Thyroid gland (tissue), 4 donors: ENCODE measurements at regions not wholly inside any gene's neighbourhood (a gene's known extent, or its start where the extent isn't known, plus 50 kb on each side); places are given as distances from the start of the nearest gene placed in this dataset.

Source experiments
- DNase-seq, 2 donors: peaks; one replicate each; pipeline ENCODE4 v3.0.0-alpha.2; 2019
- H3K27ac ChIP-seq, 3 donors: fragments of 200-600 bp; sonication (generic); 1 replicate in 2 of 3; 2 replicates in 1 of 3; pipeline ENCODE4 v1.5.1; 2016 to 2019; ENCODE audit warnings: mild to moderate bottlenecking in 1 of 3, moderate library complexity in 1 of 3
- H3K27me3 ChIP-seq: fragments of 200-600 bp; sonication (generic); one replicate; pipeline ENCODE4 v1.5.1; 2019
- H3K36me3 ChIP-seq, 2 donors: fragments of 200-600 bp; sonication (generic); one replicate each; pipeline ENCODE4 v1.5.1; 2016 to 2019
- H3K4me1 ChIP-seq, 2 donors: fragments of 200-600 bp; sonication (generic); one replicate each; pipeline ENCODE4 v1.5.1; 2017 to 2019
- H3K4me3 ChIP-seq, 3 donors: fragments of 200-600 bp; sonication (generic); replicated peaks in 1 of 3; 1 replicate in 2 of 3; 2 replicates in 1 of 3; pipeline ENCODE4 v1.5.1; 2016; ENCODE audit warnings: mild to moderate bottlenecking in 1 of 3
- H3K9me3 ChIP-seq: fragments of 200-600 bp; sonication (generic); one replicate; pipeline ENCODE4 v1.5.1; 2017
- POLR2A ChIP-seq, 2 donors: fragments of 450-650 bp; IDR thresholded peaks; one replicate each; pipeline ENCODE4 v1.6.1; 2017; ENCODE audit warnings: antibody characterized with exemption in 2 of 2, mild to moderate bottlenecking in 2 of 2, moderate library complexity in 1 of 2
- WGBS, 2 donors: methylation state at CpG; one replicate each; pipeline ENCODE4 v1.1.5; 2017; 5-methylcytosine and 5-hydroxymethylcytosine counted together
- intact Hi-C: fragments of 100-400 bp; cut with DNase I; formaldehyde crosslinking; loops from one replicate; pipeline ENCODE4 v1.15.1; 2023
- TF ChIP-seq, protein P1 (sequence below), 6 experiments: fragments of 200-600 bp in 3 of 6; fragments of 450-650 bp in 3 of 6; sonication (generic) in 3 of 6; IDR thresholded peaks; one replicate each; pipeline ENCODE4 v1.5.1; 2016 to 2019; ENCODE audit warnings: antibody characterized with exemption in 6 of 6, mild to moderate bottlenecking in 2 of 6, inconsistent platforms in 1 of 6, moderate library complexity in 1 of 6

- TF ChIP-seq POLR2A (IDR thresholded peaks at IDR 0.05) = no peak
- TF ChIP-seq, protein P1, sequence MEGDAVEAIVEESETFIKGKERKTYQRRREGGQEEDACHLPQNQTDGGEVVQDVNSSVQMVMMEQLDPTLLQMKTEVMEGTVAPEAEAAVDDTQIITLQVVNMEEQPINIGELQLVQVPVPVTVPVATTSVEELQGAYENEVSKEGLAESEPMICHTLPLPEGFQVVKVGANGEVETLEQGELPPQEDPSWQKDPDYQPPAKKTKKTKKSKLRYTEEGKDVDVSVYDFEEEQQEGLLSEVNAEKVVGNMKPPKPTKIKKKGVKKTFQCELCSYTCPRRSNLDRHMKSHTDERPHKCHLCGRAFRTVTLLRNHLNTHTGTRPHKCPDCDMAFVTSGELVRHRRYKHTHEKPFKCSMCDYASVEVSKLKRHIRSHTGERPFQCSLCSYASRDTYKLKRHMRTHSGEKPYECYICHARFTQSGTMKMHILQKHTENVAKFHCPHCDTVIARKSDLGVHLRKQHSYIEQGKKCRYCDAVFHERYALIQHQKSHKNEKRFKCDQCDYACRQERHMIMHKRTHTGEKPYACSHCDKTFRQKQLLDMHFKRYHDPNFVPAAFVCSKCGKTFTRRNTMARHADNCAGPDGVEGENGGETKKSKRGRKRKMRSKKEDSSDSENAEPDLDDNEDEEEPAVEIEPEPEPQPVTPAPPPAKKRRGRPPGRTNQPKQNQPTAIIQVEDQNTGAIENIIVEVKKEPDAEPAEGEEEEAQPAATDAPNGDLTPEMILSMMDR (IDR thresholded peaks at IDR 0.05) = no peak
- H3K36me3 ChIP-seq = no peaks in the 10 kb centered on the region
- H3K27ac ChIP-seq = no peak overlapping the region
- H3K4me3 ChIP-seq = no peak overlapping the region
- no peaks in the 10 kb centered on the region for H3K9me3 ChIP-seq
- no peaks in the 10 kb centered on the region for H3K27me3 ChIP-seq
- no peak for DNase-seq
- WGBS, 2 donors = 86 to 93% methylated on average over 4 of the region's 4 CpGs
- H3K4me1 ChIP-seq = no peaks in the 10 kb centered on the region
- intact Hi-C loops = no loop called here
Measured at GRCh38 chr20:6450841-6451240, 316.6 kb upstream of the BMP2 start.

DNA sequence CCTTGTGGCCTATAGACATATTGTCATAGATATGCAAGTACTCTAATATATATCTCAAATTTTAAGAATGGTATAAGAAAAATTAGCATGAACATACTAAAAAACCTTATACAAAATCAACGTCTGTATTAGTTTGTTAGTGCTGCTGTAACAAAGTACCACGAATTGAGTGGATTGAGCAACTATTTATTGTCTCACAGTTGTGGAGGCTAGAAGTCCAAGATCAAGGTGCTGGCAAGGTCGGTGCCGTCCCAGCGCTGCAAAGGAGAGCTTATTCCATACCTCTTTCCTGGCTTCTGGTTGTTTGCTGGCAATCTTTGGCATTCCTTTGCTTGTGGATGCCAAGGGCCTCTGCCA lies 317.6 kb upstream of the FERMT1 start:
- no peak for TF ChIP-seq POLR2A (IDR thresholded peaks at IDR 0.05)
- TF ChIP-seq, protein P1 (IDR thresholded peaks at IDR 0.05) = no peak
- no peak for DNase-seq
- Histone ChIP-seq H3K4me3 (no peak overlapping the region), H3K4me1 (no peaks in the 10 kb centered on the region), H3K27ac (no peak overlapping the region), H3K27me3 (no peaks in the 10 kb centered on the region), H3K36me3 (no peaks in the 10 kb centered on the region), H3K9me3 (no peaks in the 10 kb centered on the region)
- intact Hi-C loops = no loop called here
- 75 to 86% methylated on average over 5 of the region's 5 CpGs for WGBS, 2 donors

- Histone ChIP-seq H3K9me3 (no peaks in the 10 kb centered on the region), H3K4me3 (no peak overlapping the region), H3K27me3 (no peaks in the 10 kb centered on the region), H3K27ac (no peak overlapping the region), H3K36me3 (no peaks in the 10 kb centered on the region), H3K4me1 (no peaks in the 10 kb centered on the region)
- WGBS, 2 donors = 67 to 74% methylated on average over 3 of the region's 3 CpGs
- TF ChIP-seq POLR2A (IDR thresholded peaks at IDR 0.05) = no peak
- TF ChIP-seq, protein P1 (IDR thresholded peaks at IDR 0.05) = no peak
- intact Hi-C loops = no loop called here
- DNase-seq = no peak
Measured at GRCh38 chr20:6439737-6440442, 317.1 kb upstream of the FERMT1 start.

GRCh38 chr20:6434131-6434530 lies 311.3 kb upstream of the FERMT1 start:
- H3K9me3 ChIP-seq = no peaks in the 10 kb centered on the region
- H3K4me3 ChIP-seq = no peak overlapping the region
- WGBS, 2 donors = 71 to 96% methylated on average over 2 of the region's 2 CpGs
- intact Hi-C loops = no loop called here
- H3K27me3 ChIP-seq = no peaks in the 10 kb centered on the region
- no peaks in the 10 kb centered on the region for H3K4me1 ChIP-seq
- no peak for DNase-seq
- no peak overlapping the region for H3K27ac ChIP-seq
- TF ChIP-seq, protein P1 (IDR thresholded peaks at IDR 0.05) = no peak
- no peak for TF ChIP-seq POLR2A (IDR thresholded peaks at IDR 0.05)
- no peaks in the 10 kb centered on the region for H3K36me3 ChIP-seq

DNA sequence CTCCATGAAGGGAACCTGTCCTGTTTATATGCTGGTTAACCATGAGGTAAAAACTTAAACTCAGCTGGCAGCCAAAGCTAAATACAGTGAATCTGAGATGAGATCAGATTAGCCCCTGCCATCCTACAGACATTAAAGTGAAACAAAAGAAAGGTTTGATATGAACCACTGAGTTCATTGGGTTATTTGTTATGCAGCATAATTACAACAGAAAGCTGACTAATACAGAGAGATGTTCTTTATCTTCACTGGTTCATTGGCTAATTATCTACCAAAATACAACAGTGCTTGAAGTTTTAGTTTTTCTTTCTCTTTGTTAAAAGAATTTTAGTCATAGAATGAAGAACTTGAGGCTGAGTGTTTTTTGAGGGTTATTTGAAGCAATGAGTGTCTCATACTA lies 307.6 kb upstream of the FERMT1 start:
- no peaks in the 10 kb centered on the region for H3K9me3 ChIP-seq
- H3K36me3 ChIP-seq = no peaks in the 10 kb centered on the region
- H3K27ac ChIP-seq = no peak overlapping the region
- H3K4me3 ChIP-seq = no peak overlapping the region
- no peak for DNase-seq
- no peaks in the 10 kb centered on the region for H3K27me3 ChIP-seq
- intact Hi-C loops = no loop called here
- TF ChIP-seq POLR2A (IDR thresholded peaks at IDR 0.05) = no peak
- TF ChIP-seq, protein P1 (IDR thresholded peaks at IDR 0.05) = no peak
- H3K4me1 ChIP-seq = no peaks in the 10 kb centered on the region
